ENCODE measurements at regions not wholly inside any gene's neighbourhood (a gene's known extent, or its start where the extent isn't known, plus 50 kb on each side); places are given as distances from the start of the nearest gene placed in this dataset.

GRCh38 chr6:30272032-30272431 lies 54.7 kb upstream of the TRIM39 start:
- no peak for TF ChIP-seq EZH2phosphoT487 (IDR thresholded peaks at IDR 0.05; ENCODE audit: insufficient read depth, low read depth)
- no peak for TF ChIP-seq EZH2 (IDR thresholded peaks at IDR 0.05; ENCODE audit: insufficient read depth, poor library complexity, severe bottlenecking)
